GM08714 (cell line): ENCODE measurements at regions not wholly inside any gene's neighbourhood (a gene's known extent, or its start where the extent isn't known, plus 50 kb on each side); places are given as distances from the start of the nearest gene placed in this dataset.

Source experiments
- H3K4me3 ChIP-seq: fragments of 200-500 bp; sonication (Bioruptor generic); 2 replicates; pipeline ENCODE4 v1.5.1; 2014; ENCODE audit warnings: mild to moderate bottlenecking, low read length, inconsistent platforms
- ZNF274 ChIP-seq: IDR thresholded peaks from 2 replicates; pipeline ENCODE4 v1.6.1; 2012; ENCODE audit warnings: mild to moderate bottlenecking, low read depth, low read length

DNA sequence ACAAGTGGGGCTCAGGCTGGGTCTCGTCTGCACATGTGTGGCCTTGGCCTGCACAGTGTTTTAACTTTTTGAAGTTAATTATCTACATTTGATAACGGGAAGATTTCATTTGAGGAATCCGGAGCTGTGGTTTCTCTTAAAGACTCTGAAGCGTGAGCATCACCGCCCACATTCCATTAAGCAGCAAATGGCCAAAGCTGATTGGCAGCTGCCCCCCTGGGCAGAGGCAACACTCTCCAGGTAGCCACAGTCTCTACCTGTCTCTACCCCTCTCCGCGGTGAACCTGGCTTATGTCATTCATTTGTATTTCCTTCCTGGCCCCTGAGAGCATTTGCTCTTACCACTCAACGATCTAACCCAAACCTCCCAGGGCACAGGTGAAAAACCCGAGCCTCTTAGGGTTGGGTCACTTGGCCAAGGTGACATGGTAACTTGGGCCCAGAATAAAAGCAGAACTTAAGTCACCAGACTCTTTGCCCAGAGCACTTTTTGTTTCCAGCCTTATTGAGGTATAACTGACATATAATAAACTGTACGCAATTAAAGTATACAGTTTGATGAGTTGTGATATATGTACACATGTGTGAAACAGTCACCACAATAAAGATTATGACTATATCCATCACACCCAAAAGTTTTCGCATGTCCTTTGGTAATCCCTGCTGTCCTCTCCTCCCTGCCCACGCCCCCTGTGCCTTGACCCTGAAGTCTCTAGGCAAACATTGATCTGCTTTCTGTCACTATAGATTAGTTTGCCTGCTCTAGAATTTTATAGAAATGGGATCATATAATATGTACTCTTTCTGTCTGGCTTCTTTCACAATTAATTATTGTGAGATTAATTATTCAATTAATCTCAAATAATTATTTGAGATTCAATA is 245.7 kb upstream of the HES1 start:
- no peak for TF ChIP-seq ZNF274
- no peak overlapping the region for H3K4me3 ChIP-seq

DNA sequence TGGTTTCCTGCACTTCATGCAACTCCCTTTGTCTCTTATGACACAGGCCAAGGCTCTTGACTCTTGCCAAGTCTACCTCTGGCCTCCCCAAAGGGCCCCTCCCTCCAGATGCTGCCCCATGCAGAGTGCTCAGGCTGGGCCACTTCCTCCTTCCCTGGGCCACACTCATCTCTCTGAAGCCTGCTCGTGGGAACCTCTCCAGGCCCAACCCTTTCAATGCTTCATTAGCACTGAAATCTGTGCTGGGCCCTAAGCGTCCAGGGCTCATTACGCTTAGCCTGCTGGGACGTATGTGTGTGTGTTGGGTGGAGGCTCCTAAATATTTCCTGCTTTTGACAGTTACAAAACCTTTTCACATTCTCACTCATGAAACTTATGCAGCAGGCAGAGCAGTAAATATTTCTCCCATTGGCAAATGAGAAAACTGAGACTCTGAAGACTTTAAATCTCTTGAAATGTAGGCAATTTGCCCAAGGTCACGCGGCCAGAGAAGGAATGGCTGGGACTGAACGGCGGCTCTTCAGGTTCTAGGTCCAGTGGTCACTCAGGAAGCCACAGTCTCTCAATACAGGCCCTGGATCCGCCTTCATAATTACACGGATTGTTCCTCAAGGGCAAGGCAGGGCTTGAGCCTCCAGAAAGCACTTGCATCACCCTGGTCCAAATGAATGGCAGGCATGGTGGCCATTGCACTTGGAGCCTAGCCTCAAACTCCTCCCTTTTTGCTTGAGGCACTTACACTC is 241.7 kb upstream of the HES1 start:
- H3K4me3 ChIP-seq: no peak overlapping the region
- no peak for TF ChIP-seq ZNF274

DNA sequence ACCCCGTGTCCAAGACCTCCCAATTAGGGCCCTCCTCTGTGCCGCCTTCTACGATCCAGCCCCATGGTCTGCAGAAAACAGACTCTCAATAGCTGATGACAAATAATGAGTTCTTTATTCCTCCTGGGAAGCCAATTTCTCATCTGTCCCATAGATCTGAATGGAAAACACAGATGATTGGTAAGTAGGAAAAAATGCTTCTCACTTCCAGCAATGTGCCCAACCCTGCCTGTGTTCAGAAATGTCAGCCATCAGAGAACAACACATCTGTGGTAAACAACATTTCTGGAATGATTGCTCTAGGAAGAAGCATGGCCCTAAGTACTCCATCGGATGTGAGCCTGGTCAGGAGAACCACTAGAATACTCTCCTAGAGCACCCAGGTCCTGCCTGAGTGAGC is 240.5 kb upstream of the HES1 start:
- H3K4me3 ChIP-seq: no peak overlapping the region
- no peak for TF ChIP-seq ZNF274

DNA sequence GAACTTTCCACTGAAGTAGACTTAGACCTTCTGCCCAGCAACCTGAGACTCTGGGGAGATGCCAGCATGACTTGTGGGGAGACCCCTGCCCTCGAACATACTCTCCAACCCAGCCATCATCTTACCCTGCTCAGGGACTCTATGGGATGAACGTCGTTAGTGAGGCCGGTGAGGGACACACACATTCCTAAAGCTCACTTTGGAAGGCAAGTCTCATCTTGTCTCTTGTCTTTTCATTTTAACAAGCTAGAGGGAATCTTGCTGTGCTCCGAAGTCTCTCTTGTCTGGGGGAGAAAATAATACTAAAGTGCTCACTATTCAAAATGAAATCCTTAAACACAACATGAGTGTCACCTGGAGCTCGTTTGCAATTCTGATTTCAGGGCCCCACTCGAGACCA is 239.5 kb upstream of the HES1 start:
- no peak overlapping the region for H3K4me3 ChIP-seq
- no peak for TF ChIP-seq ZNF274

DNA sequence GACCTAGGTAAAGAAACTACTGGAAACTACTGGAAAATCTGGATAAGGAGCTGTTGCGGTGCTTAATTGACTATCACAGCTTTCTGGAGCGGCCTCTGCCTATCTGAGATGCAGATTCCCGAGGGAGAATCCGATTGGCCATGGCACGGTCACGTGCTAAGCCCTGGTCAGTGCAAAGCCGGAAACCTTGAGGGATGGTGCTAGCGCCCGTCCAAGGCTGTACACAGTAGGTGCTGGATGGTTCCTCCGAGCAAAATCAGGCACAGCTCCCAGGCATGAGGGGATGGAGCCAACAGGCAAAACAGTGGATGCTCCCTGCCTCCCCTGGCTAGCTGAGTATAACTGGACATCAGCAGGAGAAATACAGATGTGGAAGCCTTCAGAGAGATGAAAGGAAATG is 238.7 kb upstream of the HES1 start:
- H3K4me3 ChIP-seq: no peak overlapping the region
- TF ChIP-seq ZNF274: no peak

DNA sequence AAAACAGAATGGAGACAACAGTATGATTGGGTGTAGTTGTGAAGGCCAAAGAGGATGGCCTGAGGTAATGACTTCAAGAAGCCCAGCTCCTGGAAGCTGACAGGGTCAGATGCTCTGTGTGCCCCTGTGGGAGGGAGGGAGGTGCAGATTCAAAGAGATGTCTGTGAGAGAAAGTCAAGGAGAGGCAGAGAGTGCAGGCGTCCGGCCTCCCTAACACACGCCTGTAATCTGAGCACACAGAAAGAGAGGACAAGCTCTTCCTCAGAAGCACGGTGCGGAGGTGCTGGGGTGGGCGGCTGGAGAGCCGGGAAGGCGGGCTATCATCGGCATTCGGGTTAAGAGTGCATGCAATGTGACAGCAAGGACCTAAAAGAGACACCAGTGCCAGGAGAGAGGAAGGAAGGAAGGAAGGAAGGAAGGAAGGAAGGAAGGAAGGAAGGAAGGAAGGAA is 238.2 kb upstream of the HES1 start:
- no peak overlapping the region for H3K4me3 ChIP-seq
- TF ChIP-seq ZNF274: no peak

DNA sequence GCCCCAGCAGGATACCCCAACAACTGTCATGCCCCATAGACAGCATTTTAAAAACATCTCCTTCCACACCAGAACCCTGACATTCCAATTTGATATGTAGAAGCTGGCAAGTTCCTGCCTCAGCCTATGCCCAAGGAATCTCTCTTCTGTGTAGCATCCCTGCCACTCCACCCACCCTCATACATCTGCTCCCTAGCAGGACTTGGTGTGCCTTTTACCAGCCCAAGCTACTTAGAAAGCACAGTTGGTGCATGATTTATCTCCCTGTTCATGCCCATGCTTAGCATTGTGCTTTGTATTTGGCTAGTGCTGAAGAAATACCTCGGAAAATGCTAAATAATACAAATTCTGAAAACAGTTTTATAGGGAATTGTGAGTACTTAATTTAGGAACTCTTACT is 236.9 kb upstream of the HES1 start:
- TF ChIP-seq ZNF274: no peak
- no peak overlapping the region for H3K4me3 ChIP-seq

DNA sequence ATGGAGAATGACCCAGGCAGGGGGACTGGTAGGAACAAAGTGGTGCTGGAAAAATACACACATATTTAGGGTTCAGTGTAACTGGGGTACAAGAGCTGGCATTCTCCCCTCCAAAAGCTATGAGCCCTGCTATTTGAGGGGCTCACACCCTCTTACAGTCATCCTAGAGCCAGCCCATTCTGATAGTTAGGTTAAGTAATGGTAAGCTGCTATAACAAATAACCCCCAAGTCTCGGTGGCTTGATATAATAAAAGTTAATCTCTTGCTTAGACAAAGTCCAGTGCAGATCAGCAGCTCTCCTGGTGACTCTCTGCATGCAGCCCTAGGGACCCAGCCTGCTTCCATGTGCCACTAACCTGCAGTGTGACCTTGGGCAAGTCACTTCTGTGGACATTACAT is 234.9 kb upstream of the HES1 start:
- H3K4me3 ChIP-seq: no peak overlapping the region
- TF ChIP-seq ZNF274: no peak

DNA sequence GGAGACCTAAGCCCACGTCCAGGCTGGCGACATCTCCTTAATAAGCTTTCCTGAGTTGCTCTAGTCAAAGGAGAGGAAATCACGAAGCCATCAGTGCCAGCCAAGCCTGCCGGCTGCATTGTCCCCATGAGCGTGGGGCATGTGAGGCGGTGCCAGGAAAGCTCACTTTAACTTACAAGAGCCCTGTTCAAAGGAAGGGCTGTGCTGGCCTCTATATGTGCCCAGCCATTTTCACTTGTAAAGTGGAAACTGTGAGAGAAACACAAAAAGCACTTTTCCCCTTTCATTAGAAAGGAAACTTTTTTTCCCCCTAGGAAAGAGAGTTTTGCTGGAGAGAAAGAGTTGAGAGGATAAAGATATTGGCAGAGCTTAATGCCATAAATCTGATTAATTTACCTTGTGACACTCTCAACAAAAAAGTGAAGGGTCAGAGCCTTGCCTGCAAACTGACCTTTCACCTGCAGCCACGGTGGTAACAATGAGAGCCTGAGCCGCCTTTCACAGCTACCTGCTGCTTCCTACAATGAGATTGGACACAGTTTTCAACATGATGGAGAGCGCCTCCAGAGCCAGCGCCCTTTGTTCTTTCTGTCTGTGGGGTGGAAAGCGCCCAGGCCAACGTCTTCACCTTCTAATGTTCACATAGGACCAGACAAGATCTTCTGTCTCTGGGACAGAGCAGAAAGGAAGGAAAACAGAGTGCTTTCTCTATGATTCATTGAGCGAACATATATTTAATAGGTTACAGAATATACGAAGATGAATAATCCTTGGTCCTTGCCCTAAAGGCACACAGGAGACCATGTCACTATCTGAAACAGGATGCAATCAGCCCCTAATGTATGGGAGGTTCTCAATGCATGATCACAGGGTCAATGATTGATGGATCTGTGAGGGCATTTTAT is 233.1 kb upstream of the HES1 start:
- TF ChIP-seq ZNF274: no peak
- no peak overlapping the region for H3K4me3 ChIP-seq

DNA sequence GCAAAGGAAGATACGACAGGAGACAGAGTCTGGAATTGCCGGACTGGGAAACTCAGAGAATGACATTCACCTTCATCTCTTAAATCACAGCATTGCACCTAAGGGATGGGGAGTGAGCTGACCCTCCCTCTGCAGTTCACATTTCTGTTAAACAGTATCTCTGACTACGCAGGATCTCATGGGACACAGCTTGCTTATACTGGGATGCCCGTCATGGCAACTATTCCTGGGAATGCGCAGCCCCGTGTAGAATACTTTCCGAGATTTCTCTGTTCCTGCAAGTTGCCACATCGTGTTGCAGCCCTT is 232.5 kb upstream of the HES1 start:
- H3K4me3 ChIP-seq: no peak overlapping the region
- no peak for TF ChIP-seq ZNF274

DNA sequence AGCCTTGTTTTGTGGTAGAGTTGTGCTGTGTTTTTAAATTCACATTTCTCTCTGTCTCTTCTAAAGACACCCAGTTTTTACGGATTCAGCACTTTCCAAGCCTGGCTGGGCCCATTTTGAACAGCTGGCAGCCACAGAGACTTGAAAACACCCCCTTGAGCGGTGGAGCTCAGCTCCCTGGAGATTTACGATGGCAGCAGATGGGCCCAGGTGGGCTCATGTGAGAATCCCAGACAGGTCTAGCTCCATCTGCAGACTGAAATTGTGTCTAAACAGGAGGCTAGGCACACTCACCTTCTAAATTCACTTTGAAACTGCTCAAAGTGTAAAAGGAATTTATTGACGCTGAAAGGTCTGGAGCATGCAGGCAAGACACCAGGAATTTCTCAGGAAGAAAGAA is 232.0 kb upstream of the HES1 start:
- no peak for TF ChIP-seq ZNF274
- no peak overlapping the region for H3K4me3 ChIP-seq

DNA sequence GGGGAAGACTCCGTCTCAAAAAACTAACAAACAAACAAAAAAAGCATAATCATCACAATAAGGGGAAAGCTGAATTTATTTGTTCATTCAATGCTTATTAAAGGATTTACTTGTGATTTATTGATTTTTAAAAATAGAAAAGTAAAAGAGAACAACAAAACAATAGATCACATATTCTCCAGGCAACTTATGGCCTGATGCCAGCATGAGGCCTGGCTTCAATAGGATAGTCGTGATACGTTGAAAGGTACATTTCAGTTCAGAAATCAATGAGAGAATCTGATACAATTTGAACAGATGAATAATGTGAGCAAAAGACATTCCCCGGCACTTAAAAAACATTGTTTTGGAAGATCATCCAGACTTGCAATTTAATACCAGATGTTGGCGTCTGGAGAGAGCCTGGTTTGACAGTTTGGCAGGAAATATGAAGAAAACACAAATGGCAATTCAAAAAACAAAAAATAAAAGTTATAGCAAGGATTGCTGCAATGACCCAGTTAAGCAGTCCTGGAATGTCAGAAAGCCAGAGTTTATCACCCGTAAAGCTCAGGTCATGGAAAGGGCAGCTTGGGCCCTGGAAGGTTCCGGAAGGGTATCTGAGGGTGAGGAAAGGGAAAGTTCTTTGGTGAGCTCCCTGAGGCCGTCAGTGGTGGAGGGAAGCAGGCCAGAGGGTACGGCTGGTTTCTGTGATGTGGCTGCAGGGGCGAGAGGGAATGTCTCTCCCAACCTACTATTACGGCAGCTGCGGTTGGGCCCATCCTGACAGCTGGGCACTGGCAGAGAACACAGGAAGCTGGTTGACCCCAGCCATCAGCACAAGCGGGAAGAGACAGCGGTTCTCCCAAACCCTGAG is 230.2 kb upstream of the HES1 start:
- no peak overlapping the region for H3K4me3 ChIP-seq
- TF ChIP-seq ZNF274: no peak

DNA sequence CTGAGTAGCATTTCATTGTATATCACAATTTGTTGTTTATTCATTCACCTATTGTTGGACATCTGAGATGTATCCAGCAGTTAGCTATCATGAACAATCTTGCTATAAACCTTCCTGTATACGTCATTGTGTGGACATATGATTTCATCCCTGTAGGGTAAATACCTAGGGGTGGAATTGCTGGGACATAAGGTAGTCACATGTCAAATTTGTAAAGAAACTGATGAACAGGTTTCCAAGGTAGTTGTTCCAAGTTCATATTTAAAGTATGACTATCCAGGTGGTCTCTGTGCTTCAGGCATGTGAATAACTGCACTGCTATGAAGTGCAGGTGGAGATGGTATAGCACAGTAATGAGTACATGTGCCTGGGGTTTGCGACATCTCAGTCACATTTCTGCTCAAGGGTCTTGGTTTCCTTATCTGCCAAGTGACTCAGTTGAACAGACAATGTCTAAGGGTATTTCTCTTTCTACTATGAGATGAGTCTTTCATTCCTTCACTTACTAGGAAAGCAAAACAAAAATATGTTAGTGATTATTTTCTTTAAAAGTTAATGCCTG is 229.0 kb upstream of the HES1 start:
- no peak for TF ChIP-seq ZNF274
- no peak overlapping the region for H3K4me3 ChIP-seq
